ENCODE measurements at regions not wholly inside any gene's neighbourhood (a gene's known extent, or its start where the extent isn't known, plus 50 kb on each side); places are given as distances from the start of the nearest gene placed in this dataset.

- TF ChIP-seq POLR2AphosphoS5 (IDR thresholded peaks at IDR 0.05) (no peak), CTCF (IDR thresholded peaks at IDR 0.05) (no peak), EP300 (IDR thresholded peaks at IDR 0.05) (no peak)
These were observed 140.8 kb downstream of the CEMIP2 start for GRCh38 chr9:71627537-71627936.

Data from suprapubic skin (tissue), 4 donors.